ENCODE measurements at regions not wholly inside any gene's neighbourhood (a gene's known extent, or its start where the extent isn't known, plus 50 kb on each side); places are given as distances from the start of the nearest gene placed in this dataset.

- TF ChIP-seq CTCF (IDR thresholded peaks at IDR 0.05) (no peak), POLR2AphosphoS5 (IDR thresholded peaks at IDR 0.05) (no peak), POLR2A (IDR thresholded peaks at IDR 0.05) (no peak)
Measured at GRCh38 chr11:103803062-103803461, 233.4 kb upstream of the DDI1 start.

All from stomach (tissue), 4 donors.